ENCODE measurements at regions not wholly inside any gene's neighbourhood (a gene's known extent, or its start where the extent isn't known, plus 50 kb on each side); places are given as distances from the start of the nearest gene placed in this dataset.

GRCh38 chr18:60090170-60090569 is 190.4 kb downstream of the PMAIP1 start:
- no peak for TF ChIP-seq CTCF (IDR thresholded peaks at IDR 0.05; ENCODE audit: control extremely low read depth, extremely low read depth)
- no peaks in the 10 kb centered on the region for H3K36me3 ChIP-seq (ENCODE audit: control insufficient read depth in 4 of 4, insufficient read depth in 4 of 4, low read length in 4 of 4)
- H3K4me1 ChIP-seq (ENCODE audit: control insufficient read depth in 5 of 5, insufficient read depth in 5 of 5, low read length in 5 of 5), result no peaks in the 10 kb centered on the region
- ATAC-seq (ENCODE audit: insufficient read depth, low FRiP score), result no peak
- peaks cover 0 to 5% (median 0%) of the 10 kb centered on the region in 4 donors for H3K9me3 ChIP-seq (ENCODE audit: control insufficient read depth in 4 of 4, insufficient read depth in 3 of 4, low read length in 3 of 4)
- no peak overlapping the region for H3K9ac ChIP-seq (ENCODE audit: insufficient read depth in 1 of 2, low read length in 2 of 2)
- no peaks in the 10 kb centered on the region for H3K27me3 ChIP-seq (ENCODE audit: control insufficient read depth in 3 of 3, insufficient read depth in 3 of 3, low read length in 2 of 3)
- peak in 2 of 3 donors; percentile 23 to 41 for DNase-seq
- WGBS, 2 donors, result 31 to 32% methylated on average over 7 of the region's 7 CpGs
- no peak overlapping the region for H3K27ac ChIP-seq (ENCODE audit: low read depth in 1 of 2, low read length in 1 of 2)
- H3K4me3 ChIP-seq, result no peak overlapping the region

GRCh38 chr18:60082790-60083189 is 183.0 kb downstream of the PMAIP1 start:
- Histone ChIP-seq H3K9me3 (ENCODE audit: control insufficient read depth in 4 of 4, insufficient read depth in 3 of 4, low read length in 3 of 4) (peaks cover 0 to 5% (median 0%) of the 10 kb centered on the region in 4 donors), H3K9ac (ENCODE audit: insufficient read depth in 1 of 2, low read length in 2 of 2) (no peak overlapping the region), H3K27me3 (ENCODE audit: control insufficient read depth in 3 of 3, insufficient read depth in 3 of 3, low read length in 2 of 3) (no peaks in the 10 kb centered on the region), H3K27ac (ENCODE audit: low read depth in 1 of 2, low read length in 1 of 2) (no peak overlapping the region), H3K4me1 (ENCODE audit: control insufficient read depth in 5 of 5, insufficient read depth in 5 of 5, low read length in 5 of 5) (no peaks in the 10 kb centered on the region), H3K4me3 (no peak overlapping the region), H3K36me3 (ENCODE audit: control insufficient read depth in 4 of 4, insufficient read depth in 4 of 4, low read length in 4 of 4) (no peaks in the 10 kb centered on the region)
- DNase-seq (no peak), ATAC-seq (ENCODE audit: insufficient read depth, low FRiP score) (no peak)
- 71 to 82% methylated on average over 1 of the region's 1 CpG for WGBS, 2 donors
- TF ChIP-seq CTCF (IDR thresholded peaks at IDR 0.05; ENCODE audit: control extremely low read depth, extremely low read depth), result no peak

- Histone ChIP-seq H3K27me3 (ENCODE audit: control insufficient read depth in 3 of 3, insufficient read depth in 3 of 3, low read length in 2 of 3) (no peaks in the 10 kb centered on the region), H3K36me3 (ENCODE audit: control insufficient read depth in 4 of 4, insufficient read depth in 4 of 4, low read length in 4 of 4) (no peaks in the 10 kb centered on the region), H3K9ac (ENCODE audit: insufficient read depth in 1 of 2, low read length in 2 of 2) (no peak overlapping the region), H3K9me3 (ENCODE audit: control insufficient read depth in 4 of 4, insufficient read depth in 3 of 4, low read length in 3 of 4) (peaks cover 0 to 5% (median 0%) of the 10 kb centered on the region in 4 donors), H3K27ac (ENCODE audit: low read depth in 1 of 2, low read length in 1 of 2) (no peak overlapping the region), H3K4me3 (no peak overlapping the region), H3K4me1 (ENCODE audit: control insufficient read depth in 5 of 5, insufficient read depth in 5 of 5, low read length in 5 of 5) (no peaks in the 10 kb centered on the region)
- no peak for DNase-seq
- no peak for ATAC-seq (ENCODE audit: insufficient read depth, low FRiP score)
- WGBS, 2 donors, result 78 to 87% methylated on average over 2 of the region's 2 CpGs
- no peak for TF ChIP-seq CTCF (IDR thresholded peaks at IDR 0.05; ENCODE audit: control extremely low read depth, extremely low read depth)
Observed at GRCh38 chr18:60082282-60082681, 182.5 kb downstream of the PMAIP1 start.

- H3K9me3 ChIP-seq (ENCODE audit: control insufficient read depth in 4 of 4, insufficient read depth in 3 of 4, low read length in 3 of 4), result peaks cover 0 to 8% (median 2%) of the 10 kb centered on the region in 4 donors
- ATAC-seq (ENCODE audit: insufficient read depth, low FRiP score), result no peak
Observed at GRCh38 chr18:60075477-60075876, 175.7 kb downstream of the PMAIP1 start.

More at GRCh38 chr18:60075477-60075876, 175.7 kb downstream of the PMAIP1 start:
- H3K27me3 ChIP-seq (ENCODE audit: control insufficient read depth in 3 of 3, insufficient read depth in 3 of 3, low read length in 2 of 3), result no peaks in the 10 kb centered on the region
- 80 to 87% methylated on average over 3 of the region's 3 CpGs for WGBS, 2 donors
- no peaks in the 10 kb centered on the region for H3K36me3 ChIP-seq (ENCODE audit: control insufficient read depth in 4 of 4, insufficient read depth in 4 of 4, low read length in 4 of 4)
- H3K9ac ChIP-seq (ENCODE audit: insufficient read depth in 1 of 2, low read length in 2 of 2), result no peak overlapping the region
- no peak for DNase-seq
- no peak for TF ChIP-seq CTCF (IDR thresholded peaks at IDR 0.05; ENCODE audit: control extremely low read depth, extremely low read depth)
- H3K4me1 ChIP-seq (ENCODE audit: control insufficient read depth in 5 of 5, insufficient read depth in 5 of 5, low read length in 5 of 5), result peaks cover 0 to 1% (median 0%) of the 10 kb centered on the region in 5 donors
- H3K4me3 ChIP-seq, result no peak overlapping the region
- H3K27ac ChIP-seq (ENCODE audit: low read depth in 1 of 2, low read length in 1 of 2), result no peak overlapping the region
